Omental fat pad (tissue), 3 donors: ENCODE measurements at regions not wholly inside any gene's neighbourhood (a gene's known extent, or its start where the extent isn't known, plus 50 kb on each side); places are given as distances from the start of the nearest gene placed in this dataset.

Source experiments
- ATAC-seq: fragments of 150-250 bp; one replicate; pipeline ENCODE4 v1.9.1; 2016; ENCODE audit warnings: mild to moderate bottlenecking, moderate library complexity; ENCODE audit not compliant: low FRiP score
- DNase-seq: peaks from one replicate; pipeline ENCODE4 v3.0.0-alpha.2; 2019; ENCODE audit warnings: low spot score
- TF ChIP-seq, protein P1 (sequence below), 3 donors: fragments of 450-650 bp; IDR thresholded peaks; one replicate each; pipeline ENCODE4 v1.5.1; 2016 to 2017; ENCODE audit warnings: antibody characterized with exemption in 3 of 3, mild to moderate bottlenecking in 3 of 3, moderate library complexity in 2 of 3

DNA sequence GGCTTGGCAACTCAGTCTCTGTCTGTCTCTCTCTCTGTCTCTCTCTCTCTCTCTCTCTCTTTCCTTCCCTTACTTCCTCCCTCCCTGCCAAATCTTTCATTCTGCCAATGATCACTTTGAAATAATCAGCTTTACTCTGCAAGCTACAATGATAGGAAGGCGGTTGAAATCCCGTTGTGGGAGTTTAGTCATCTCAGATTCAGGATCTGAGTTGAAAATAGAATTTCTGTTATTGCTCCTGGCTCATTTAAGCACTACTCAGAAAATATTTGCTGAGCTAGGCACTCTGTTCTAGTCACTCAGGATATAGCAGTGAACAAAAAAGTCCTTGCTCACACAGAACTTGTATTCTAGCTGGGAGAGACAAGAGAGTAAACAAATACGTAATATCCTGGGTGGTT lies 56.3 kb upstream of the DCTD start:
- ATAC-seq (no peak), DNase-seq (no peak)
- TF ChIP-seq, protein P1, sequence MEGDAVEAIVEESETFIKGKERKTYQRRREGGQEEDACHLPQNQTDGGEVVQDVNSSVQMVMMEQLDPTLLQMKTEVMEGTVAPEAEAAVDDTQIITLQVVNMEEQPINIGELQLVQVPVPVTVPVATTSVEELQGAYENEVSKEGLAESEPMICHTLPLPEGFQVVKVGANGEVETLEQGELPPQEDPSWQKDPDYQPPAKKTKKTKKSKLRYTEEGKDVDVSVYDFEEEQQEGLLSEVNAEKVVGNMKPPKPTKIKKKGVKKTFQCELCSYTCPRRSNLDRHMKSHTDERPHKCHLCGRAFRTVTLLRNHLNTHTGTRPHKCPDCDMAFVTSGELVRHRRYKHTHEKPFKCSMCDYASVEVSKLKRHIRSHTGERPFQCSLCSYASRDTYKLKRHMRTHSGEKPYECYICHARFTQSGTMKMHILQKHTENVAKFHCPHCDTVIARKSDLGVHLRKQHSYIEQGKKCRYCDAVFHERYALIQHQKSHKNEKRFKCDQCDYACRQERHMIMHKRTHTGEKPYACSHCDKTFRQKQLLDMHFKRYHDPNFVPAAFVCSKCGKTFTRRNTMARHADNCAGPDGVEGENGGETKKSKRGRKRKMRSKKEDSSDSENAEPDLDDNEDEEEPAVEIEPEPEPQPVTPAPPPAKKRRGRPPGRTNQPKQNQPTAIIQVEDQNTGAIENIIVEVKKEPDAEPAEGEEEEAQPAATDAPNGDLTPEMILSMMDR (IDR thresholded peaks at IDR 0.05): no peak

DNA sequence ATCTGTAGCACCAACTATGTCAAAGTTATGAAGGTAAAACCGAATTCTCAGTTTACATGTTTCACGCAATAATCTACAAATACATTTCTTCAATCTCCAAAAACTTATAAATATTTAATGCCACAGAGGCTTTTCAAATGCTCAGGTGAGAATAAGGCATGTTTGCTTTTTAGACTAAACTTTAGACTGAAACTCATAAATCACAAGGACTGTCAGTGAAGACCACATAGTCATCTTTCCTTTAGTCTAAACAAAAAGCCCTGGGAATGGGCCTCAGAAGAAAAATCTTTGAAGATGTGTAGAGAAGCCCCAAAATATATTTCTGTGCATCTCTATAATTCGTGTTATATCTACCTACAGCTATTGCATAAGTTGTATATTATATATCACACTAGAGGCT lies 54.5 kb upstream of the DCTD start:
- TF ChIP-seq, protein P1 (IDR thresholded peaks at IDR 0.05): no peak
- no peak for ATAC-seq
- DNase-seq: no peak

DNA sequence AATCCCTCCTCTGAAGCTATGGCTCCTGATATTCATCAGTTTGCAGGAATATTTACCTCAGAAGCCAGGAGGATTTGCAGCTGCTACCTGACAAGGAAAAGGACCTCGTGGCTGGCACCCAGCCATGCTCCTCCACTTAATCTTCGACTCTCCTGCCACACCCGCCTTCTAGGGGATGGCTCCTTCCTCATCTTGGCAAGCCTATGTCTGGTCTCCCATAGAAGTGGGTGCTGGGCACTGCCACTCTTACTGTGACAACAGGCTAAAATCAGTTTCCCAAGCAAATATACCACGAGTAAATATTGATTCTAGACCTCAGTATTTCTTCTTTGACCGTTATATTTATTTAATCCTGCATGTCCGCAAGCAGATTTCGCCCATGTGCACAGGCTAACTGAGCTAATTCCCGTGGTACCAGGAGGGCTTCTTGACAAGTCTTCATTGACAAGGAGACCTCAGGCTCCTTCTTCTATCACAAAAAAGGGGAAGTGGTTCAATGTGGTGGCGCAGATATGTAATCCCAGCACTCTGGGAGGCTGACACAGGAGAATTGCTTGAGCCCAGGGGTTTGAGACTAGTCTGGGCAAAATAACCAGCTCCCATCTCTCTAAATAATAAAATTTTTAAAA lies 52.6 kb upstream of the DCTD start:
- ATAC-seq (no peak), DNase-seq (no peak)
- TF ChIP-seq, protein P1 (IDR thresholded peaks at IDR 0.05): no peak

DNA sequence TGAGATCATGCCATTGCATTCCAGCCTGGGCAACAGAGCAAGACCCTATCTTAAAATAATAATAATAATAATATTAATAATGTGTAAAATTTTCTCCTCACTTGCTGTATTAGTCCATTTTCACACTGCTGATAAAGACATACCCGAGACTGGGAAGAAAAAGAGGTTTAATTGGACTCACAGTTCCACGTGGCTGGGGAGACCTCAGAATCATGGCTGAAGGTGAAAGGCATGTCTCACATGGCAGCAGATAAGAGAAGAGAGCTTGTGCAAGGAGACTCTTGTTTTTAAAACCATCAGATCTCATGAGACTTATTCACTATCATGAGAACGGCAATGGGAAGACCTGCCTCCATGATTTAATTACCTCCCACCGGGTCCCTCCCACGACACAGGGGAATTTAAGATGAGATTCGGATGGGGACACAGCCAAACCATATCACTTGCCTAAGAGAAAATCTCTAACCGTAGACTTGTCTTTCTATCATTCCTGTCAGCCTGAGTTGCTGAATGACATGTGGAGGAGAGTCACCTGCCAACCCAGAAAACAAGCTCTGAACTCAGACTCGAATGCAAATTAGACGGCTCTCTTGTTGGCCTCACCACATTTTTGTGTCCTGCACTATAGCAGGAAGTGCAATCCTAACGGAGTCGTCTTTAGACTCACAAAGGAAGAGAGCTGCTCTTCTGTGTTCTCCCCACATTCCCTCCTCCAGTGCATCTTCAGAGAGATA lies 51.9 kb upstream of the DCTD start:
- DNase-seq: no peak
- no peak for ATAC-seq
- TF ChIP-seq, protein P1 (IDR thresholded peaks at IDR 0.05): no peak

DNA sequence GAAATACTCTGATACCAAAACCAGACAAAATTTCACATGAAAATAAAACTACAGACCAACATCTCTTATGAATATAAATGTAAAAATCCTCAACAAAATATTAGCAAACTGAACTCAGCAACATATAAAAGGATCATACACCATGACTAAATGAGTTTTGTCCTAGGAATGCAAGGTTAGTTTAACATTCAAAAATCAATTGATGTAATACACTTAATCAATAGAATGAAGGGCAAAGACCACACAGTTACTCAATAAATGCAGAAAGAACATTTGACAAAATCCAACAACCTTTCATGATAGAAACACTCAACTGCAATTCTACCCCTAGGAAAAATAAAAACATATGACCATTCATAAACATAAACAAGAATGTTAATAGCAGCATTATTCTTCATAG lies 50.2 kb upstream of the DCTD start:
- no peak for ATAC-seq
- TF ChIP-seq, protein P1 (IDR thresholded peaks at IDR 0.05): no peak
- DNase-seq: no peak
